Spleen (tissue), 7 donors: ENCODE measurements at regions not wholly inside any gene's neighbourhood (a gene's known extent, or its start where the extent isn't known, plus 50 kb on each side); places are given as distances from the start of the nearest gene placed in this dataset.

Experiments used
- POLR2AphosphoS5 ChIP-seq, 3 donors: sonication (generic); formaldehyde crosslinking; IDR thresholded peaks; one replicate each; pipeline ENCODE4 v1.5.1; 2017; ENCODE audit warnings: antibody characterized with exemption in 3 of 3
- TF ChIP-seq, protein P1 (sequence below), 11 experiments: fragments of 200-600 bp in 7 of 11; fragments of 450-650 bp in 4 of 11; sonication (generic) in 4 of 11; IDR thresholded peaks in 8 of 11; conservative IDR thresholded peaks in 3 of 11; 1 replicate in 7 of 11; 2 replicates in 4 of 11; pipeline versions ENCODE4 v1.4.0 to v1.8.0; 2016 to 2021; ENCODE audit warnings: antibody characterized with exemption in 11 of 11, inconsistent platforms in 4 of 11, mild to moderate bottlenecking in 1 of 11
- donor health status: DM: no; HTN: no; CAD: no; lungs with moderate emphysema.
- donor health status: DM: no; HTN: no; CAD: no.
- donor health status: DM: no; HTN: no; CAD: no.

DNA sequence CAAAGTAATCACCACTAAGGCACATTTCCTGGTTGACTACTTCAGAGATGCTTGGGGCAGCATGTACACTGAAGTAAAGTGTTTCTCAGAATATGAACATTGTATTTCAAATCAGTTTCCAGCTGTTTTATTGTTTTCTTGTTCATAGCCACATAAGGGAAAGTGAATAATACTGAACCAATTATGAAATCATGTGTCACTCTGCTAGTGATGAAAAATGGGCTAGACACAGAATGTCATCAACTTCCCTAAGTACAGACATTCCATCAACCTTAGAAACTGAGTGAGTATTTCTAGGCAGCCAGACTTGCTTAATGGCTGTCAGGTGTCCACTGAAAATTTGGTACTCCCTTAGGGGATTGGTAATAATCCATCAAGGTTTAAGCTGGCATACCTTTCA is 603.5 kb downstream of the ARL4A start:
- TF ChIP-seq, protein P1, sequence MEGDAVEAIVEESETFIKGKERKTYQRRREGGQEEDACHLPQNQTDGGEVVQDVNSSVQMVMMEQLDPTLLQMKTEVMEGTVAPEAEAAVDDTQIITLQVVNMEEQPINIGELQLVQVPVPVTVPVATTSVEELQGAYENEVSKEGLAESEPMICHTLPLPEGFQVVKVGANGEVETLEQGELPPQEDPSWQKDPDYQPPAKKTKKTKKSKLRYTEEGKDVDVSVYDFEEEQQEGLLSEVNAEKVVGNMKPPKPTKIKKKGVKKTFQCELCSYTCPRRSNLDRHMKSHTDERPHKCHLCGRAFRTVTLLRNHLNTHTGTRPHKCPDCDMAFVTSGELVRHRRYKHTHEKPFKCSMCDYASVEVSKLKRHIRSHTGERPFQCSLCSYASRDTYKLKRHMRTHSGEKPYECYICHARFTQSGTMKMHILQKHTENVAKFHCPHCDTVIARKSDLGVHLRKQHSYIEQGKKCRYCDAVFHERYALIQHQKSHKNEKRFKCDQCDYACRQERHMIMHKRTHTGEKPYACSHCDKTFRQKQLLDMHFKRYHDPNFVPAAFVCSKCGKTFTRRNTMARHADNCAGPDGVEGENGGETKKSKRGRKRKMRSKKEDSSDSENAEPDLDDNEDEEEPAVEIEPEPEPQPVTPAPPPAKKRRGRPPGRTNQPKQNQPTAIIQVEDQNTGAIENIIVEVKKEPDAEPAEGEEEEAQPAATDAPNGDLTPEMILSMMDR (IDR thresholded peaks at IDR 0.05 in 8 of 11, conservative IDR thresholded peaks at IDR 0.05 in 3 of 11) = no peak
- TF ChIP-seq POLR2AphosphoS5 (IDR thresholded peaks at IDR 0.05) = no peak
